ENCODE measurements at regions not wholly inside any gene's neighbourhood (a gene's known extent, or its start where the extent isn't known, plus 50 kb on each side); places are given as distances from the start of the nearest gene placed in this dataset.

GRCh38 chr20:11796026-11796425 lies 121.7 kb upstream of the BTBD3 start:
- Histone ChIP-seq H3K4me1 (ENCODE audit: control insufficient read depth in 5 of 5, insufficient read depth in 5 of 5, low read length in 5 of 5) (no peaks in the 10 kb centered on the region), H3K9ac (ENCODE audit: low read length in 5 of 5) (no peak overlapping the region), H3K36me3 (ENCODE audit: control insufficient read depth in 5 of 5, insufficient read depth in 5 of 5, low read length in 5 of 5) (no peaks in the 10 kb centered on the region), H3K4me3 (ENCODE audit: low read depth in 1 of 5, low read length in 5 of 5) (no peak overlapping the region), H3K27me3 (ENCODE audit: control insufficient read depth in 5 of 5, insufficient read depth in 4 of 5, low read length in 5 of 5) (no peaks in the 10 kb centered on the region), H3K27ac (ENCODE audit: low read depth, low read length) (no peak overlapping the region), H3K9me3 (ENCODE audit: control insufficient read depth in 5 of 5, low read length in 5 of 5) (no peaks in the 10 kb centered on the region)

GRCh38 chr20:11797156-11797555 lies 120.5 kb upstream of the BTBD3 start:
- Histone ChIP-seq H3K36me3 (ENCODE audit: control insufficient read depth in 5 of 5, insufficient read depth in 5 of 5, low read length in 5 of 5) (no peaks in the 10 kb centered on the region), H3K9ac (ENCODE audit: low read length in 5 of 5) (no peak overlapping the region), H3K4me1 (ENCODE audit: control insufficient read depth in 5 of 5, insufficient read depth in 5 of 5, low read length in 5 of 5) (no peaks in the 10 kb centered on the region), H3K9me3 (ENCODE audit: control insufficient read depth in 5 of 5, low read length in 5 of 5) (no peaks in the 10 kb centered on the region), H3K27ac (ENCODE audit: low read depth, low read length) (no peak overlapping the region), H3K4me3 (ENCODE audit: low read depth in 1 of 5, low read length in 5 of 5) (no peak overlapping the region), H3K27me3 (ENCODE audit: control insufficient read depth in 5 of 5, insufficient read depth in 4 of 5, low read length in 5 of 5) (no peaks in the 10 kb centered on the region)

- Histone ChIP-seq H3K36me3 (ENCODE audit: control insufficient read depth in 5 of 5, insufficient read depth in 5 of 5, low read length in 5 of 5) (no peaks in the 10 kb centered on the region), H3K4me3 (ENCODE audit: low read depth in 1 of 5, low read length in 5 of 5) (no peak overlapping the region), H3K4me1 (ENCODE audit: control insufficient read depth in 5 of 5, insufficient read depth in 5 of 5, low read length in 5 of 5) (no peaks in the 10 kb centered on the region), H3K9me3 (ENCODE audit: control insufficient read depth in 5 of 5, low read length in 5 of 5) (peaks cover 0 to 4% (median 0%) of the 10 kb centered on the region in 5 donors), H3K27ac (ENCODE audit: low read depth, low read length) (no peak overlapping the region), H3K9ac (ENCODE audit: low read length in 5 of 5) (no peak overlapping the region), H3K27me3 (ENCODE audit: control insufficient read depth in 5 of 5, insufficient read depth in 4 of 5, low read length in 5 of 5) (no peaks in the 10 kb centered on the region)
These were observed 118.4 kb upstream of the BTBD3 start for GRCh38 chr20:11799281-11799684.

GRCh38 chr20:11807054-11808048 lies 110.3 kb upstream of the BTBD3 start:
- H3K4me3 ChIP-seq (ENCODE audit: low read depth in 1 of 5, low read length in 5 of 5), result peak overlapping the region in 2 of 5 donors; percentile 12 to 32

GRCh38 chr20:11808841-11809240 lies 108.9 kb upstream of the BTBD3 start:
- Histone ChIP-seq H3K9me3 (ENCODE audit: control insufficient read depth in 5 of 5, low read length in 5 of 5) (no peaks in the 10 kb centered on the region), H3K4me3 (ENCODE audit: low read depth in 1 of 5, low read length in 5 of 5) (no peak overlapping the region), H3K4me1 (ENCODE audit: control insufficient read depth in 5 of 5, insufficient read depth in 5 of 5, low read length in 5 of 5) (peaks cover 0 to 17% (median 7%) of the 10 kb centered on the region in 5 donors), H3K9ac (ENCODE audit: low read length in 5 of 5) (no peak overlapping the region), H3K27me3 (ENCODE audit: control insufficient read depth in 5 of 5, insufficient read depth in 4 of 5, low read length in 5 of 5) (no peaks in the 10 kb centered on the region), H3K36me3 (ENCODE audit: control insufficient read depth in 5 of 5, insufficient read depth in 5 of 5, low read length in 5 of 5) (no peaks in the 10 kb centered on the region), H3K27ac (ENCODE audit: low read depth, low read length) (no peak overlapping the region)

More at GRCh38 chr20:11807054-11808048, 110.3 kb upstream of the BTBD3 start:
- Histone ChIP-seq H3K27ac (ENCODE audit: low read depth, low read length) (peak overlapping the region; percentile 28), H3K9me3 (ENCODE audit: control insufficient read depth in 5 of 5, low read length in 5 of 5) (peaks cover 0 to 4% (median 0%) of the 10 kb centered on the region in 5 donors), H3K9ac (ENCODE audit: low read length in 5 of 5) (peak overlapping the region in 1 of 5 donors; percentile 27), H3K36me3 (ENCODE audit: control insufficient read depth in 5 of 5, insufficient read depth in 5 of 5, low read length in 5 of 5) (no peaks in the 10 kb centered on the region), H3K27me3 (ENCODE audit: control insufficient read depth in 5 of 5, insufficient read depth in 4 of 5, low read length in 5 of 5) (no peaks in the 10 kb centered on the region), H3K4me1 (ENCODE audit: control insufficient read depth in 5 of 5, insufficient read depth in 5 of 5, low read length in 5 of 5) (peaks cover 0 to 17% (median 7%) of the 10 kb centered on the region in 5 donors)

- Histone ChIP-seq H3K4me3 (ENCODE audit: low read depth in 1 of 5, low read length in 5 of 5) (no peak overlapping the region), H3K9me3 (ENCODE audit: control insufficient read depth in 5 of 5, low read length in 5 of 5) (no peaks in the 10 kb centered on the region), H3K27ac (ENCODE audit: low read depth, low read length) (no peak overlapping the region), H3K4me1 (ENCODE audit: control insufficient read depth in 5 of 5, insufficient read depth in 5 of 5, low read length in 5 of 5) (peaks cover 0 to 17% (median 7%) of the 10 kb centered on the region in 5 donors), H3K27me3 (ENCODE audit: control insufficient read depth in 5 of 5, insufficient read depth in 4 of 5, low read length in 5 of 5) (no peaks in the 10 kb centered on the region), H3K36me3 (ENCODE audit: control insufficient read depth in 5 of 5, insufficient read depth in 5 of 5, low read length in 5 of 5) (no peaks in the 10 kb centered on the region), H3K9ac (ENCODE audit: low read length in 5 of 5) (no peak overlapping the region)
These were observed 107.2 kb upstream of the BTBD3 start for GRCh38 chr20:11810311-11811083.

GRCh38 chr20:11813106-11813890 lies 104.4 kb upstream of the BTBD3 start:
- no peaks in the 10 kb centered on the region for H3K9me3 ChIP-seq (ENCODE audit: control insufficient read depth in 5 of 5, low read length in 5 of 5)
- H3K27me3 ChIP-seq (ENCODE audit: control insufficient read depth in 5 of 5, insufficient read depth in 4 of 5, low read length in 5 of 5), result no peaks in the 10 kb centered on the region
- no peak overlapping the region for H3K27ac ChIP-seq (ENCODE audit: low read depth, low read length)
- no peak overlapping the region for H3K4me3 ChIP-seq (ENCODE audit: low read depth in 1 of 5, low read length in 5 of 5)
- H3K9ac ChIP-seq (ENCODE audit: low read length in 5 of 5), result no peak overlapping the region
- H3K36me3 ChIP-seq (ENCODE audit: control insufficient read depth in 5 of 5, insufficient read depth in 5 of 5, low read length in 5 of 5), result no peaks in the 10 kb centered on the region
- H3K4me1 ChIP-seq (ENCODE audit: control insufficient read depth in 5 of 5, insufficient read depth in 5 of 5, low read length in 5 of 5), result peaks cover 0 to 6% (median 0%) of the 10 kb centered on the region in 5 donors

- H3K36me3 ChIP-seq (ENCODE audit: control insufficient read depth in 5 of 5, insufficient read depth in 5 of 5, low read length in 5 of 5), result no peaks in the 10 kb centered on the region
- H3K27me3 ChIP-seq (ENCODE audit: control insufficient read depth in 5 of 5, insufficient read depth in 4 of 5, low read length in 5 of 5), result no peaks in the 10 kb centered on the region
- H3K4me1 ChIP-seq (ENCODE audit: control insufficient read depth in 5 of 5, insufficient read depth in 5 of 5, low read length in 5 of 5), result peaks cover 0 to 5% (median 0%) of the 10 kb centered on the region in 5 donors
- H3K4me3 ChIP-seq (ENCODE audit: low read depth in 1 of 5, low read length in 5 of 5), result no peak overlapping the region
- H3K9me3 ChIP-seq (ENCODE audit: control insufficient read depth in 5 of 5, low read length in 5 of 5), result no peaks in the 10 kb centered on the region
- no peak overlapping the region for H3K27ac ChIP-seq (ENCODE audit: low read depth, low read length)
- H3K9ac ChIP-seq (ENCODE audit: low read length in 5 of 5), result no peak overlapping the region
These were observed 103.4 kb upstream of the BTBD3 start for GRCh38 chr20:11814267-11814666.

- Histone ChIP-seq H3K36me3 (ENCODE audit: control insufficient read depth in 5 of 5, insufficient read depth in 5 of 5, low read length in 5 of 5) (no peaks in the 10 kb centered on the region), H3K9ac (ENCODE audit: low read length in 5 of 5) (no peak overlapping the region), H3K4me3 (ENCODE audit: low read depth in 1 of 5, low read length in 5 of 5) (no peak overlapping the region), H3K27me3 (ENCODE audit: control insufficient read depth in 5 of 5, insufficient read depth in 4 of 5, low read length in 5 of 5) (no peaks in the 10 kb centered on the region), H3K4me1 (ENCODE audit: control insufficient read depth in 5 of 5, insufficient read depth in 5 of 5, low read length in 5 of 5) (peaks cover 0 to 5% (median 0%) of the 10 kb centered on the region in 5 donors), H3K9me3 (ENCODE audit: control insufficient read depth in 5 of 5, low read length in 5 of 5) (no peaks in the 10 kb centered on the region), H3K27ac (ENCODE audit: low read depth, low read length) (no peak overlapping the region)
These were observed 96.9 kb upstream of the BTBD3 start for GRCh38 chr20:11820838-11821237.

All from subcutaneous abdominal adipose tissue (tissue), 5 donors.